GM21786 (cell line): ENCODE measurements at regions not wholly inside any gene's neighbourhood (a gene's known extent, or its start where the extent isn't known, plus 50 kb on each side); places are given as distances from the start of the nearest gene placed in this dataset.

ENCODE experiments used
- ATAC-seq: cut with Tn5 transposase; IDR thresholded peaks from one replicate; pipeline ENCODE4 v1.9.1; 2021; ENCODE audit not compliant: unreplicated experiment

DNA sequence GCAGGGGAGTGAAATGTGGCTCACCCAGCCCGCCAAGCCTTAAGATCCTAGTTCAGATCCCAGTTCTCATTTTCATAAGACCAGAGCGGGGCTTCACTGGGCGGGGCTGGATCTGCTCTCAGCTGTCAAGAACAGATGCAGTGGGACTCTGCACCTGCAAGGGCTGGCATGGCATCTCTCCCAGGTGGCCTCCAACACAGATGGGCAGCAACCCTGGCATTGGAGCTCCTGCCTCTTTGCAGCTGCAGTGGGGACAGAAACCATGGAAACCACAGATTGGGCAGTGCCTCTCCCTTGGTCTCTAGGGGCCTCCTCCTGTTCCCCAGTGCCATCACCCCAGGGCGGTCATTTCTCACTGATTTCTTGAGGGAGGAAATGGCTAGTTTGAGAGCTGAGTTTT, 267.7 kb downstream of the PRDM2 start:
- ATAC-seq = no peak

DNA sequence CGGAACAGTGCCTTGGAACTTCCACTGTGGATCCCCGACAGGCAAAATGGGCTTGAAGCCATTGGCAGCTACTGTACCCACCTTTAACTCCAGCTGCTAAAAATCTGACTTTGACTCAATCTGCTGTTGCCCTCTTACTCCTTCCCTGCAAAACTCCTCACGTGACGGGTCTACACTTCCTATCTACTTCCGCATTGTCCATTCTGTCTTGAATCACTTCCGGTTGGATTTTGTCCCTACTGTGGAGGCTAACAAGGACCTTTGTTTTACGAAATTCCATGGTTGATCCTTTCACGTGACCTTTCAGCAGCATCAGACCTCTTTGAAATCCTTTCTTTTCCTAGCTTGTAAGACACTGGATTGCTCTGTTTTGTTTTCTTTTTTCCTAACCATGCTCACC, 268.4 kb downstream of the PRDM2 start:
- ATAC-seq = no peak

DNA sequence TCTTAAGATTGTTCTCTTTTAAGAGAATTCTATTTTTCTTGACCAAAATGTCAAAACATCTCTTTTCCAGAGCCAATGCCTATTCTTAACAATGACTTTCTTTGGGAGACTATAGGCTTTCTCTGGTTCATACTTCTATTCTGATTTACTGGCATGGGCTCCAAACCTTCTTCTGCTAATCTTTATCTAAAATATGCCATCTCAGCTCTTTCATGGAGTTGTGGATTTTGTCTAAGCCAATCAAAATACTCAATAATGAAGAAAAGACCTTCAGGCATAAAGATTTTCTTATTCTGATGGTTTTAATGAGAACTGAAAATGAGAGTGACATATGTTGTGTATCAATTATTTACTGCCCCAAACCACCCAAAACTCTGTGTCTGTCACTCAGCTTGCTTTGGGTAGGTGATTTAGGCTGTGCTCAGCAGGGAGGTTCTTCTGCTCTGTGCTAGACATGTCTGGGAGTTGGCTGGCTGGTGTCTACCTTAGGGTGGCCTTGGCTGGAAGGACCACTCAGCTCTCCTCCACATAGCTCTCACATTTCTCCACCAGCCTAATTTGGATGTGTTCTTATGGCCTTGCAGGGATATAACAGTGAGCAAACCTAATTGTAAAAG, 270.8 kb downstream of the PRDM2 start:
- ATAC-seq = no peak

DNA sequence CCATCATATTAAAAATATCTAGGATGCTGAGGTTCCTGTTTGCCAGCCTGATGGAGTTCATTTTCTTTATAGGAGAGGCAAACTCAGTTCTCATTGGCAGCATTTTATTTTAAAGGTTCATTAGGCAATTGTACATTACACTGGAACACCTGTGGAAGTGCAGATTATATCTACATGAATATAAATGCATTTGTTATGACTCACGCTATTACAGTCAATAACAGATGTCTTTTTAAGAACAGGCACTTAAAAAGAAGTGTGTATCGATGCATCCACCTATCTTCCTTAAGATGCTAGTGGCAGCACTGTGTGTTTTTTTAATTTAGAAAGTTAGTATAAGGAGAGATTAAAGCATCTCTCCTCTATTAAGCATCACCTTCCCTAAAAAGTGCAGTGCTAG, 276.5 kb downstream of the PRDM2 start:
- ATAC-seq = no peak

DNA sequence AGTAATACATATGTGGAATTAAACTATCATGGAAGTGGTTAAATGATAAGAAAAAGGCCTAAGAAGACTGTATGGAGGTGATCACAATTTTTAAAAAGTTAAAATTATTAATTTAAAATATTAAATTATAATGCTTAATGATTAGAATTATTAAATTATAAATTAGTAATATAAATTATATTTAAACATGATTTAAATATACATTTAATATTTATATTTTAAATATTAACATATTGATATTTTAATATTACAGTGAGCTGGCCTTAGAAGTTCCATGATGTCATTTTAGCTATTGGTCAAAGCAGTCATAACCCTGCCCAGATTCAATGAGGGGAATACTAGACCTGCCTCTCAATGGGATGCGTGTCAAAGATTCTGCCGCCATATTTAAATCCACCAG, 281.2 kb downstream of the PRDM2 start:
- ATAC-seq = no peak

DNA sequence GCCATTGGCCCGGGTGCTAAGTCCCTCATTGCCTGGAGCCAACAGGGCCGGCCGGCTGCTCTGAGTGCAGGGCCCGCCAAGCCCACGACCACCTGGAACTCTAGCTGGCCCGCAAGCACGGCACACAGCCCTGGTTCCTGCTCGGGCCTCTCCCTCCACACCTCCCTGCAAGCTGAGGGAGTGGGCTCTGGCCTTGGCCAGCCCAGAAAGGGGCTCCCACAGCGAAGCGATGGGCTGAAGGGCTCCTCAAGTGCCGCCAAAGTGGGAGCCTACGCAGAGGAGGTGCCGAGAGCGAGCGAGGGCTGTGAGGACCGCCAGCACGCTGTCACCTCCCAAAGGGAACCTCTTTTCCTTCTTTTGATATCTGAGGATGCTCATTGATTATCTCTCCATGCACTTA, 283.4 kb downstream of the PRDM2 start:
- no peak for ATAC-seq

DNA sequence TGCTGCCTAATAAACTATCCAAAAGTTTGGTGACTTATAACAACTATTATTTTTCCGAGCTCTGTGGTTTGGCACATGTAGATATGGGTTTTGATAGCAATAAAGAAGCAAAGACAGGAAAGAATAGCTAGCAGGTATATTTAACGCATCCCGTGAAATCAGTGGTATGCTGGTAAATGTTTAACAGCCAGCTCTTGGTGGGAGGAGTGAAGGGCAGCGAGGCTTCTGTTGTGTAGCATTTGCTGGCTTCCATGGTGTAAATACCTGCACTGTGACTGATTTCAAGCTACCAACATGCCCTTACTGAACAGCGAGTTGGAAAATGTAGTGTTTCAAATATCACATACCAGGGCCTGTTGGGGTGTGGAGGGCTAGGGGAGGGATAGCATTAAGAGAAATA, 291.0 kb downstream of the PRDM2 start:
- no peak for ATAC-seq

DNA sequence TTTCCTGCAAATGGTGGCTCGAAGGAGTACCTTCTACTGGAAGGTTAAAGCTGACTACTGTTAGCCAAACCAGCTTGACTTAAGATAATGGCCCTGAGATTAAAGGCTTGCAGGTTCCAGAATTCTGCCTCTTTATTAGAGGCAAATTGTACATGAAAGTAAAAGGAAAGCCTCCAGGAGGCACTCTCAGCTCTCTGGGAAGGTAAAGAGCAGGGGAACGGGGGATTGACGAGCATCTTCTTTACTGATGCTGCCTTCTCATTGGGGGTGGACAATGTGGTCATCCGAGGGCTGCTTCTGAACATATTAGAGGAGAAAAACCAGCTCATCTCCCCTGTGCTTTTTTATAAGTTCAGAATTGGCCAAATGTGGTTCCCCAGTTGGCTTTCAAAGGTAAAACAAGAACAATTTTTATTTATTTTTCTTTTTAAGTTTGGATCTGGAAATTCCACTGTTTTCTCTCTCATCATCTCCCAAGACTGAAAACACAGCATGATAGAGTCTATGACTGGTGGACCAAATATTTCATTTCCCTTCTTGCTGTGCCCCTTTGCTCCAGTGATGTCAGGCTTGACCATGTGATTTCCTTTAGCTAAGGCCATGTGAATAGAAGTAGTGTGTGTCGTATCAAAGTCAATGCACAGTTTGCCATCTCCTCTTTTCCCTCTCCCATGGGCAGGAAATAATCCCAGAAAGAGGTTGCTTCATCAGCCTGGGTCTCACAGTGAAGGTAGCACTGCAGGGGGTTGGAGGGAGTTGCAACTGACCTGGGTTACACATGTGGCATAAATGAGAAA, 292.7 kb downstream of the PRDM2 start:
- ATAC-seq = no peak

DNA sequence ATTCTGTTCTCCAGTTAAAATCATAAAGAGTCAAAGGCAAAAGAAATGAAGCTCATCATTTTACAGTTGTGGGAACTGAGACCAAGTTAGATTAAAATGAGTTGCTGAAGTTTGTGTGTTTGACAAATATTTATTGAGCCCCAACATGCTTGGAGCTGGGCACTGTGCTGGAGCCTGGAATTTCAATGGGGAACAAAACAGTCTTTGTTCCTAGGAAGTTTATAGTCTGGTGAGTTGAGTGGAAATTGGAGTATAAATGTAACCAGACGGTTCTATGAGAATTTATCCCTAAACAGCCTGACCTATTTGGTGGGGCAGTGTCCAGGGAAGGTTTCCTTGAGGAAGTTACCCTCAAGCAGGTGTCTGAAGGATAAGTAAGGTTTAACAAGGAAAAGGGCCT, 294.4 kb downstream of the PRDM2 start:
- no peak for ATAC-seq

DNA sequence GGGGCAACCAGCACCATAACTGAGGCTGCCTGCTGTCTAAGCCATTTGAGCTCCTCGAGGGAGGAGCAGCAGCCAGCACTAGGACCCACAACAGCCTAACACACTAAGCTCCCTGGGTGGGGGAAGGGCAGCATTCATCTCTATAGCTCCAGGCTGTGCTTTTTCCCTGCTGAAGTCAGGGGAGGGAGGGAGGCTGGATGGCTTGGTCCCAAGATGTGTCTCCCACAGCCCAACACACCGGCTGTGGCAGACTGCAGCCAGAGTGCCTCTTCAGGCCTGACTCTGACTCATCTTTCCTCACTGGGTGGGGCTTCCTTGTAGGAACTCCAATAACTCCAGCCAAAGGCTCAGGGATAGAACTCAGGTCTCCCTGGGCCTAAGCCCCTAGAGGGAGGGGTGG, 296.3 kb downstream of the PRDM2 start:
- no peak for ATAC-seq

DNA sequence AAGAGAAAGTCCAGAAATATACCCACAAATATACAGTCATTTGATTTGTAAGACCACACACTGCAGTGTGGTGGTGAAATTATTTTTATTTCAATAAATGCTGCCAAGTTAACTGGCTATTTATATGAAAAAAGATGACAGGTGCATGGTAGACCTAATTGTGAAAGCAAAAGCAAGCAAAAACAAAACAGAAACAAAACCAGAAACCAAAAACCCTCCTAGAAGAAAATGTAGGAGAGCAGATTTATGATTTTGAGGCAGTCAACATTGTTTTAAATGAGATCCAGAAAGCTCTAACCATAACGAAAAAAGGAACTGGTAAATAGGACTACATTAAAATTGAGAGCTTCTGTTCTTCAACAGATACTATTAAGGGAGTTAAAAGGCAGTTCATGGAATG, 303.6 kb downstream of the PRDM2 start:
- ATAC-seq = no peak

DNA sequence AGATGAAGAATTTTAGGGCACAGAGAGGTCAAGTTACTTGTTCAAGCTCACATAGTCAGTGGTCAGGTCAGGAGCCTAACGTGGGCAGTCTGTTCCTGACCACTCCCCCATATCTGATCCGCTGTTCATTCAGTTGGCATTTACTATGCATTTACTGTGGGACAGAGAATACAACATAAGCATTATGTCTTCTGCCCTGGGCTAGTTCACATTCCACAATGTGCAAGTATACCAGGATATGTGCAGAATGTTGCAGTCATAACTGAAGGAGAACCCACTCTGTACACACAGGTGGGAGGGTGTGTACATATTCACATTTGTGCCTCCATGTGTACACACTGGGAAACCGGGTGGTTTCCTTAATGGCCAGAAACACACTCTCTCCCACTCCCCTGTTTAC, 309.6 kb downstream of the PRDM2 start:
- ATAC-seq = no peak

DNA sequence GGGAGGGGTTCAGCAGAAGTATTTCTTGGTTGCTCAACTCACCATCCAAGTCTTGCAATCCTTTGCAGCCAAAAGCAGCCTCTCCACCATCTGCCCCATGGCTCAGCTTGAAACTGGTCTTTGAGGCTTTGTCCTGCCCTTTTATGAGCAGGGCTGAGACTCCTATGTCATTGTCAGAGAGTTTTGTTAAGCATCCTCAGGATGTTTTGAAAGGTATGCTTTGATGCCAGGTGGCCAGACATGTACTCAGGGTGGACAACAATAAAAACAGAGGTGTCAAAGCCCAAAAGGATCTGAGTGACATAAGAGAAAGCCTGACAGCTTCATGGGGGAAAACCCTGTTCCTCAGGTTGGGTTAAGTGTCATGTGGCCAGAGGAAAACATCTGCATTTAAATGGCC, 310.5 kb downstream of the PRDM2 start:
- ATAC-seq = no peak

DNA sequence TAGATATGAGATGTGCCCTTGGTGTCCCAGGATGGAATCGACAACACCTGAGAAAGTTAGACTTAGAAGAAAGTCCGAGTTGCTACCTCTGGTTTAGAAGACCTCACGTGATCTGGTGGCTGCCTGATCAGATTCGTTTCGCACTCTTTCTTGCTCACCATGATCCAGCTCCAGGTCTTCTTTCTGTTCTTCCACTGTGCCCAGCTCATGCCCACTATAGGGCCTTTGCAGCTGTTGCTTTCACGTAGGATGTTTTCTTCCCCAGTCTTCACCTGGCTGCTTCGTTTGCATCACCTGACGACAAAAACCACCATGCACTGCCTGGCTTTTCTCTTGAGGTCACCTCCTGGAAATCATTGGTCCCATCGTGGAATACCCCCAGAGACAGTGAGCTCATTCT, 311.1 kb downstream of the PRDM2 start:
- no peak for ATAC-seq

DNA sequence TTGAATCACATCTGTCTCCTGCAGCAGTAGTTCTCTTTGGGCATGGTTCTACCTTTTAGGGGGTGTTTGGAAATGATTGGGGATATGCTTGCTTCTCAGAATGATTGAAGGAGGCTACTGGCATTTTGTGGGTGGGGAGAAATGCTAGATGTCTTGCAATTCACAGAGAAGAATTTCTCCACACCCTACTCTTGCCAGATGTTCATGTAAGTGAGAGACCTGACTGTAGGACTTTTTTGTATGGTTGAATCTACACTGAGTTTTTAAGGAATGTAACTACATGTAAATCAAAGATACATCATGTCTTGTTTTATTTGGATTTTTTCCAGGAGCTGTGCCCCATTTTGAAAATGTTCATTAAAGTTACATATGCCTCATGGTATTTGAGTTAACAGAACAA, 311.9 kb downstream of the PRDM2 start:
- ATAC-seq = no peak

DNA sequence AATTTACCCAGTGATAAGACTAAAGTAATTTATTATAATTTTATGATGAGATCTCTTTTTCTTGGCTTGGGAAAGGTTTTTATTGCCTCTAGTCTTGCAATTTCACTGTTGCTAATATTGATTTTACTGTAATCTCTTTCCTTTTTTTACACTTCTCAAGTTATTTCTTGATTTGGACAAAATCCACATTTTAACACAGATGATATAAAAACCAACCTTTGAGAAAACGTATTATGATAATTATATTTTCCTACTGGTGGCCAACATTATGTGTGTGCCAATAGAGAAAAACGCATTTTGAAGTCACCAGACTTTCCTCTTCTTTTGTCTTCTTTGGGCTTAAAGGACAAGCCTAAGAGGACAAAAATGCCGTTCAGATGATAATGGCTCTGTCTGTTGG, 314.9 kb downstream of the PRDM2 start:
- ATAC-seq = no peak

DNA sequence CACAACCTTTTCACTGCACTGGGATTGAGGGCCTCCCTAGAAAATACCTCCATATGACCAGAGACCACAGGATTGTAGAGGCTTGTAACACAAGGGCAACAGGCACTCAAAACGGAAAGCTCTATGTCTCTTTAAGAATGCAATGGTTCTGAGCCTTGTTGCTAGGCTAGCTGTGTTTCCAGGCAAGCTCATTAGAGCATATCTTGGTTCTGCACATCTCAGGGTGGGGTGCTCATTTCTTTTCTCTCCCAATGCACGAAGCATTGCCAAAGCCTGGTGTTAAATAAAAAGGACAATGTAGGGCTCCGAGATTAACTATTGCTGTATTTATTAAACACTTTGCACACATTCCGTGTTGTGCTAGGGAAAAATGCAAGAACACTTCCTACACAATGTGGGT, 315.9 kb downstream of the PRDM2 start:
- ATAC-seq = no peak

DNA sequence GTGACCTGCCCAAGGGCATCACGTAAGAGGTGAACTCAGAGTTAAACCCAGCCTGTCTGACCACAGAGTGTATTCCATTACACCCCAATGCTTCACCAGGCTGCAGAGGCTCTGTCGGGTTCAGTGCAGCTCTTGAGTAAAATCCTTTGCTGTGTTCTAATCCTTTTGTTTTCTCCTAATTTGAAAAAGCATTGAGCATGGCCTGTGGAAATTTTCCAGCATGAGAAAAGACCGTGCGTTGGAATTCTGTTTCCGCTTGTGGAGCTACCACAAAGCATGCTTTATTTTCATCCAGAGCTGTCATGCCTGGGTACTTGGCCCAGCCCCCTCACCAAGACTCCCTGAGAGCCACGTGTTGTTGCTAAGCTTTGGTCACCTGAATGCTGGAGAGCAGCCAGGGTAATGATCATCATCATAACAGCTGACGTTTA, 317.6 kb downstream of the PRDM2 start:
- ATAC-seq = no peak

DNA sequence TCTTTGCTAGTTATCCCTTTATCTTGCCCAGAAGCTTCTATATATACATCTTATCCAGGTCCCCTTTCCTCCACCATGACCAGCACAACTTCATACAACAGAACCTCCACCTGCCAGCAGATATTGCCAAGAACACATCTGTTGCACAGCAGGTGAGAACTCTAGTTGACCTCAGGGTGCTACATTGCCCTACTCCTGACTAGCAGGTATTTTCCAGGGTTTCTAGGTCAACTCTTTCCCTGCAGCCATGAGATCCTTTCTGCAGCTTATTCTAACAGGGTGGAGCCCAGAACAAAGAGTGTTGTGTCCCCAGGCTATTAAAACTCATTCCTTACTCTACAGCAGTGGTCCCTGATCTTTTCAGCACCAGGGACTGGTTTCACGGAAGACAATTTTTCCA, 319.5 kb downstream of the PRDM2 start:
- no peak for ATAC-seq

DNA sequence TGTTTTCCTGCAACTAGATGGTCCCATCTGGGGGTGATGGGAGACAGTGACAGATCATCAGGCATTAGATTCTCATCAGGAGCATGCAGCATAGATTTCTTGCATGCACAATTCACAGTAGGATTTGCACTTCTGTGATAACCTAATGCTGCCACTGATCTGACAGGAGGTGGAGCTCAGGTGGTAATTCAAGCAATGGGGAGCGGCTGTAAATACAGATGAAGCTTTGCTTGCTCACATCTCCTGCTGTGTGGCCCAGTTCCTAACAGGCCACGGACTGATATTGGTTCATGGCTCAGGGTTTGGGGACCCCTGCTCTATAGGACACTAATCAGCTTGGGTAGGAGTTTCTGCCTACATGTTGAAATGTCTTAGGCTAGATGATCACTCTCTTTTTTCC, 320.0 kb downstream of the PRDM2 start:
- no peak for ATAC-seq

DNA sequence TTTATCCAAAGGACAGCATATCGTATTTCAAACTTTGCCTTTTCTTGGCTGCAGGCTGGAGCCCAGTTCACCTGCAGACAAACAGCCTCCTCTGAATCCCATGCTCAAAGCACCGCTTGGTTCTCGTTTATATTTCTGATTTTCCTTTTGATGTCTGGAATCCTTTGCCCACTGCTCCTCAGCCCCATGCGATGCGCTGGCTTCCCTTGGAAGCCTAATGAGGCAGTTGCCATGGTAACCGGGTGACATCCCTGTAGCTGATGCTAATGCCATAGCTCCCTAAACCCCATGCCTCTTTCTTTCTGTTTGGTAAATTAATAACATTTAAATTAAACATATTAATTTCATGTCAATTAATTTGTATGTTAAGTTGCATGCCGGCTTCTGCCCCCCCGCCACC, 327.1 kb downstream of the PRDM2 start:
- ATAC-seq = no peak

DNA sequence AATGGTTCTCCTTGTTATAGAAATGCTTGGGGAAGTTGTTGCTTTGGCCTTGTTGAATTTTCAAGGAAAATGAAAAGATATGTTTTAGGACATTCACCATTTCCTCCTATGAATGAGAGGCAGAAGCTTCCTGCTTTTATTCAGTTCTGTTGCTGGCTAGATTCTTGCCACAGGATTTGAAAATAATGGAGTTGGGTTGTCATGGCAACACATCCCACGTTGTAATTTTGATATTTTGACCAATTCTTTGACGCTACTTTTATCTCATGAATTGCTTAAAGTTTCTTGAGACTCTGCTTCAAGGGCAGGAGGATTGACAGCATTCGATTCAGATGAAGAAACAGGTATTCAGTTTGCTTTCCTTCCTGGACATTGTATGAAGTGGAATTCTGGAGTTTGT, 331.5 kb downstream of the PRDM2 start:
- no peak for ATAC-seq

DNA sequence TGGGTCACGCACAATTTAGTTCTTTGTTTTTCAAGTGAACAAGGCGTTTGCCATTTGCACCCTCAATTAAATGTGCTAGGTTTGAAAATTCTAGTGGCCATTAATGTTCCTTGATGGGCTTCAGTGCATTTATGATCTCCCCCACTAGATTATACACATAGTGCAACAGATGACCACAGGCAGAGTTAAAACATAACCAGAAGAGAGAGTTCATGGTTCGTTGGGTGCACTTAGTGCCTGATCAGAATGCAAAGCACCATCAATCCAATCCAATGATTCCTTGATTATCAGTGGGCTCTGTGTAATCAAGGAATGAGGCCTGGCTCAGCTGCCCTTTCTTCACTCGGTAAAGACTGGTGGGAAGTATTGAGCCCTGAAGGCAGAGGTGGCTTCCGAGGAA, 334.5 kb downstream of the PRDM2 start:
- ATAC-seq = no peak
